ENCODE measurements at regions not wholly inside any gene's neighbourhood (a gene's known extent, or its start where the extent isn't known, plus 50 kb on each side); places are given as distances from the start of the nearest gene placed in this dataset.

- DNase-seq (no peak), ATAC-seq (no peak)
- Mint-ChIP-seq H3K4me3 (peak overlapping the region; percentile 88), H3K4me1 (peaks cover 29% of the 10 kb centered on the region), H3K27ac (no peak overlapping the region), H3K9me3 (ENCODE audit: low read depth) (no peaks in the 10 kb centered on the region), H3K27me3 (peaks cover 5% of the 10 kb centered on the region), H3K36me3 (peaks cover 2% of the 10 kb centered on the region)
- CTCF ChIA-PET: interaction anchor here (0.8 to 5.5 kb wide), 2 partner anchors 34 to 181 kb away, joined by 3 to 39 read pairs; no protein-coding TSS in a partner anchor
Measured at GRCh38 chr3:107239703-107240102, 137.5 kb upstream of the CCDC54 start.

- ATAC-seq (peak; percentile 96), DNase-seq (peak; percentile 79)
- Mint-ChIP-seq H3K36me3 (peaks cover 2% of the 10 kb centered on the region), H3K27ac (peak overlapping the region; percentile 70), H3K9me3 (ENCODE audit: low read depth) (no peaks in the 10 kb centered on the region), H3K4me3 (peak overlapping the region; percentile 88), H3K27me3 (peaks cover 5% of the 10 kb centered on the region), H3K4me1 (peaks cover 28% of the 10 kb centered on the region)
- CTCF ChIA-PET: interaction anchor here (0.7 to 2.2 kb wide), 5 partner anchors 12 to 1872 kb away, joined by 3 to 9 read pairs (median 4); no protein-coding TSS in a partner anchor
Measured at GRCh38 chr3:107240183-107241091, 136.8 kb upstream of the CCDC54 start.

- Mint-ChIP-seq H3K9me3 (ENCODE audit: low read depth) (no peaks in the 10 kb centered on the region), H3K36me3 (peaks cover 2% of the 10 kb centered on the region), H3K4me1 (peaks cover 20% of the 10 kb centered on the region), H3K27ac (peak overlapping the region; percentile 70), H3K4me3 (peak overlapping the region; percentile 88), H3K27me3 (peaks cover 3% of the 10 kb centered on the region)
- peak; percentile 21 for ATAC-seq
- peak; percentile 44 for DNase-seq
- CTCF ChIA-PET: interaction anchor here (0.7 to 2.2 kb wide), 5 partner anchors 13 to 1873 kb away, joined by 3 to 9 read pairs (median 4); no protein-coding TSS in a partner anchor
Measured at GRCh38 chr3:107241217-107241616, 136.0 kb upstream of the CCDC54 start.

- H3K4me3 Mint-ChIP-seq: no peak overlapping the region
Measured at GRCh38 chr3:107242579-107242978, 134.7 kb upstream of the CCDC54 start.

GRCh38 chr3:107247116-107247515 lies 130.1 kb upstream of the CCDC54 start:
- Mint-ChIP-seq H3K4me1 (peaks cover 9% of the 10 kb centered on the region), H3K27ac (no peak overlapping the region), H3K36me3 (peaks cover 5% of the 10 kb centered on the region), H3K27me3 (no peaks in the 10 kb centered on the region), H3K9me3 (ENCODE audit: low read depth) (no peaks in the 10 kb centered on the region), H3K4me3 (no peak overlapping the region)
- no peak for ATAC-seq
- DNase-seq: no peak
- CTCF ChIA-PET: interaction anchor here (2.3 kb wide), 1 partner anchor 10 kb away, joined by 9 read pairs; no protein-coding TSS in a partner anchor

More at GRCh38 chr3:107242579-107242978, 134.7 kb upstream of the CCDC54 start:
- no peaks in the 10 kb centered on the region for H3K9me3 Mint-ChIP-seq (ENCODE audit: low read depth)
- CTCF ChIA-PET: no interaction called here
- DNase-seq (no peak), ATAC-seq (no peak)
- H3K4me1 Mint-ChIP-seq: peaks cover 19% of the 10 kb centered on the region
- peaks cover 3% of the 10 kb centered on the region for H3K27me3 Mint-ChIP-seq
- H3K36me3 Mint-ChIP-seq: peaks cover 4% of the 10 kb centered on the region
- no peak overlapping the region for H3K27ac Mint-ChIP-seq

GRCh38 chr3:107249132-107249531 lies 128.1 kb upstream of the CCDC54 start:
- no peaks in the 10 kb centered on the region for H3K9me3 Mint-ChIP-seq (ENCODE audit: low read depth)
- H3K36me3 Mint-ChIP-seq: peaks cover 3% of the 10 kb centered on the region
- H3K27me3 Mint-ChIP-seq: no peaks in the 10 kb centered on the region
- no peak for ATAC-seq
- H3K27ac Mint-ChIP-seq: no peak overlapping the region
- CTCF ChIA-PET: no interaction called here
- DNase-seq: no peak
- H3K4me3 Mint-ChIP-seq: no peak overlapping the region
- no peaks in the 10 kb centered on the region for H3K4me1 Mint-ChIP-seq

GRCh38 chr3:107250221-107250620 lies 127.0 kb upstream of the CCDC54 start:
- Mint-ChIP-seq H3K9me3 (ENCODE audit: low read depth) (no peaks in the 10 kb centered on the region), H3K4me1 (no peaks in the 10 kb centered on the region), H3K27me3 (peaks cover 1% of the 10 kb centered on the region), H3K27ac (no peak overlapping the region), H3K4me3 (no peak overlapping the region), H3K36me3 (peaks cover 3% of the 10 kb centered on the region)
- ATAC-seq (no peak), DNase-seq (no peak)
- CTCF ChIA-PET: no interaction called here

- Mint-ChIP-seq H3K27me3 (peaks cover 11% of the 10 kb centered on the region), H3K36me3 (peaks cover 3% of the 10 kb centered on the region), H3K27ac (no peak overlapping the region), H3K4me1 (no peaks in the 10 kb centered on the region), H3K9me3 (ENCODE audit: low read depth) (no peaks in the 10 kb centered on the region), H3K4me3 (no peak overlapping the region)
- no peak for ATAC-seq
- no peak for DNase-seq
- CTCF ChIA-PET: interaction anchor here (0.9 kb wide), 1 partner anchor 16 kb away, joined by 3 read pairs; no protein-coding TSS in a partner anchor
Measured at GRCh38 chr3:107251819-107252218, 125.4 kb upstream of the CCDC54 start.

GRCh38 chr3:107256963-107257362 lies 120.3 kb upstream of the CCDC54 start:
- Mint-ChIP-seq H3K27ac (no peak overlapping the region), H3K9me3 (ENCODE audit: low read depth) (no peaks in the 10 kb centered on the region), H3K36me3 (no peaks in the 10 kb centered on the region), H3K27me3 (peaks cover 32% of the 10 kb centered on the region), H3K4me1 (no peaks in the 10 kb centered on the region), H3K4me3 (no peak overlapping the region)
- DNase-seq (no peak), ATAC-seq (no peak)
- CTCF ChIA-PET: no interaction called here

GRCh38 chr3:107258300-107258699 lies 118.9 kb upstream of the CCDC54 start:
- DNase-seq: no peak
- no peak for ATAC-seq
- Mint-ChIP-seq H3K36me3 (no peaks in the 10 kb centered on the region), H3K4me3 (no peak overlapping the region), H3K9me3 (ENCODE audit: low read depth) (no peaks in the 10 kb centered on the region), H3K27me3 (peaks cover 32% of the 10 kb centered on the region), H3K27ac (no peak overlapping the region), H3K4me1 (peaks cover 3% of the 10 kb centered on the region)
- CTCF ChIA-PET: no interaction called here

- peaks cover 30% of the 10 kb centered on the region for H3K27me3 Mint-ChIP-seq
- H3K9me3 Mint-ChIP-seq (ENCODE audit: low read depth): no peaks in the 10 kb centered on the region
- ATAC-seq (no peak), DNase-seq (no peak)
- peaks cover 11% of the 10 kb centered on the region for H3K4me1 Mint-ChIP-seq
- CTCF ChIA-PET: interaction anchor here (1.3 to 1.8 kb wide), 2 partner anchors 12 to 19 kb away, joined by 4 to 6 read pairs; no protein-coding TSS in a partner anchor
- no peak overlapping the region for H3K27ac Mint-ChIP-seq
- H3K36me3 Mint-ChIP-seq: no peaks in the 10 kb centered on the region
- H3K4me3 Mint-ChIP-seq: no peak overlapping the region
Measured at GRCh38 chr3:107260207-107260606, 117.0 kb upstream of the CCDC54 start.

- Mint-ChIP-seq H3K36me3 (no peaks in the 10 kb centered on the region), H3K4me1 (peaks cover 11% of the 10 kb centered on the region), H3K27ac (peak overlapping the region; percentile 51), H3K9me3 (ENCODE audit: low read depth) (no peaks in the 10 kb centered on the region), H3K27me3 (peaks cover 9% of the 10 kb centered on the region), H3K4me3 (peak overlapping the region; percentile 58)
- CTCF ChIA-PET: no interaction called here
- no peak for DNase-seq
- no peak for ATAC-seq
Measured at GRCh38 chr3:107263269-107264021, 113.8 kb upstream of the CCDC54 start.

GRCh38 chr3:107264888-107265287 lies 112.4 kb upstream of the CCDC54 start:
- Mint-ChIP-seq H3K27ac (no peak overlapping the region), H3K36me3 (no peaks in the 10 kb centered on the region), H3K9me3 (ENCODE audit: low read depth) (no peaks in the 10 kb centered on the region), H3K27me3 (peaks cover 2% of the 10 kb centered on the region), H3K4me1 (peaks cover 11% of the 10 kb centered on the region), H3K4me3 (no peak overlapping the region)
- DNase-seq: no peak
- CTCF ChIA-PET: no interaction called here
- ATAC-seq: no peak

Measured in activated CD8-positive, alpha-beta memory T cell treated with anti-CD3 and anti-CD28 coated beads, Interleukin-2, amount 10 ng/mL, durations not matched to agents 7 days and 5 days (primary cell).